DMS114 treated with DMSO at 0.1 percent for 48 hours (cell line): ENCODE measurements at regions not wholly inside any gene's neighbourhood (a gene's known extent, or its start where the extent isn't known, plus 50 kb on each side); places are given as distances from the start of the nearest gene placed in this dataset.

Source experiments
- DNase-seq: peaks from one replicate; lab custom pipeline; 2025; ENCODE audit not compliant: unreplicated experiment; lab: John Stamatoyannopoulos, UW

DNA sequence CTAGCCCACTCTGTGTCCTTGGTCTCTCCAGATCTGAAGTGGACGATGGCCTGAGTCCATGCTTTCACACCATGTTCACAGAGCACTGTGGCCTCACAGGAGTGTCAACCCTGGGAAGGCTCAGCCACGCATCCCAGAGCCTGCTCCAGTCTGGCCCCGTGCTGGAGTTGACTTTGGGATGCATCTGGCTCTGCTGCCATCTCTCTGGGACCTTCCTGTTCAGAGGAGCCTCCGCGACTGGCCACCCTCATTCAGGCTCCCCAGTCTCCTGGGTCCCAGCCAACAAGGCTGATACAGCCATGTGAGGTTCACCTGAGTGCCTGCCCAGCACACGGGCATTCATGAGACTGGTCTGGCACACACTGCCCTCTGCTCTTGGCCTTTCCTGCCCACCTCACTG lies 199.7 kb upstream of the RAB6C start:
- no peak for DNase-seq

- DNase-seq: no peak
These were observed 198.9 kb upstream of the RAB6C start for GRCh38 chr2:129780316-129781270.

- DNase-seq: no peak
These were observed 197.5 kb upstream of the RAB6C start for GRCh38 chr2:129781749-129782632.

DNA sequence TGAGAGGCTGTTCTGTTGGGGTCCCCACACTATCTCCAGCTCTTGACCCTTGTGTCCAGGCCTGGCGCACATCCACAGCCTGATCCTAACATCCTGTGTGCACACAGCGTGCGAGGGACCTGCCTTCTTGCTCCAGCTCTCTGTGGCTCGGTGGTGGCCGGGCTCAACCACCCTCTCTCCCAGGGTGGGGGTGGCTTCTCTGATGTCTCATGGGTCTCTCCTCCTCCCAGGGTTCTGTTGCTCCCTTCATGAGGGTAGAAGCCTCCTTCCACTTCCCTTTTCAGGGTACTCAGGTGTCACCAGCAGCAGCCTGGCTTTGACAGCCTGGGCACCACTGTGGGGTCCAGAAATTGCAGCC lies 196.9 kb upstream of the RAB6C start:
- no peak for DNase-seq

DNA sequence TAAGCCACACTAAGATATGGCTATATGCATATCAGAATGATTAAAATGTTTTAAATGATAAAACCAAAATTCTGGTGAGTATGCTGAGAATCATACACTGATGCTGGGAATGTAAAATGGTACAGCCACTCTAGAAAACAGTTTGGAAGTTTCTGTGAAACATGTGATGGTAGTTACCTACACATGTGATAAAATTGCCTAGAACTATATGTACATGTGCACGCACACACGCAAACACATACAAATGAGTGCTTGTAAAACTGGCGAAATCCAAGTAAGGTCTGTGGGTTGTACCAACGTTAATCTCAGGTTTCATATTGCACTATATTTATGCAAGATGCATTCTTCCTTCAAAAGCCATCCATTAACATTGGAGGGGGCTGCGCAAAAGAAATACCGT lies 195.0 kb upstream of the RAB6C start:
- DNase-seq: no peak

- no peak for DNase-seq
These were observed 187.8 kb upstream of the RAB6C start for GRCh38 chr2:129791712-129792111.

- no peak for DNase-seq
These were observed 186.0 kb upstream of the RAB6C start for GRCh38 chr2:129793431-129793902.

DNA sequence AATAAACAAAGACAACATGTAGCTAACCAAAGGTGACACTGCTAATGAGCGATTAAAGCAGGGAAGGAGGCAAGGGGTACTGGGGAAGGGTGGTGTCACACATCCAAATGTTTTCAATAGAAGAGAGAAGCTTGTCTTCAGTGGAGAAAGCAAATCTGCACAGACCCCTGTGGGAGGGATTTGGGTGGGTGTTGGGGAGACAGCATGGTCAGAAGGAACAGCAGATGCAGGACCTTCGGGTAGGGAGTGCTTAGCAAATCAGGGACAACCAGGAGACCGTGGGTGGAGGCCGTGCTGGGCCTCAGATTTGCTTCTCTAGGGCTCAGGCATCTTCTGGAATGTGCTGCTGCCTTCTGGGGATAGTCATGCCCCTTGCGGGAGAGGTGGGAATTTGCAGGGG lies 185.3 kb upstream of the RAB6C start:
- no peak for DNase-seq

DNA sequence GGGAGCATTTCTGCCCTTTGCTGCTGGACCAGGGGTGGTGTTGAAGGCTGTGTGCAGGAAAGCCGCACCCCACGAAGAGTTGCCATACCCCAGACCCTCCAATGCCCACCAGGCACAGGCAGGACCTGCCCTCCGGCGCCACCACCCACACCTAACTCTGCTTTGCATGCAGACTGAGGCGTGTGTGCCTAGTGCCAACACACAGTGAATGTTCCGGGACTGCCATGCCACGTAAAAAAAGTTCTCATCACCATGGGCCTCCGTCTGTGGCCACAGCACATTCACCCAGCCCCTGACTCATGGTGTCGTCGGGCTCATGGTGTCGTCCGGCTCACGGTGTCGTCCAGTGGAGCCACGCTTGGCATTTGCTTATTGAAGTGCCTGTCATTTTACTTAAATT lies 184.9 kb upstream of the RAB6C start:
- DNase-seq: no peak

DNA sequence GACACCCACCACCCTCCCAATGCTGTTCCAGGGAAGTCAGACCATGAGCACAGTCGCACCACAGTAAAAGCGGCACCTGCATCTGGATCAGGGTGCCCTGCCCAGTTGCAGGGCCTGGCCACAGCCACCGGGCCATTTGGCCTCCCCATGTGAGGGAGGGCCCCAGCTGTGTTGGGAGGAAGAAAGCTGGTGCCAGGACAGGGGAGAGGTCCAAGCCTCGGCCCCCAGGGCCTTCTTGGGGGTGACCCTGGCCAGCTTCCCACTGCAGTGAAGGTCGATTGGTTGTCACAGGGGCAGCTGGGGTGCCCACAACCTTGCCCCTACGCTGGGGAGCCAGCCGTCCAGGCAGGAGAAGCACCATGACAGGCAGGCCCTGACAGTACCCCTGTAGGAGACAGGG lies 183.2 kb upstream of the RAB6C start:
- DNase-seq: no peak

DNA sequence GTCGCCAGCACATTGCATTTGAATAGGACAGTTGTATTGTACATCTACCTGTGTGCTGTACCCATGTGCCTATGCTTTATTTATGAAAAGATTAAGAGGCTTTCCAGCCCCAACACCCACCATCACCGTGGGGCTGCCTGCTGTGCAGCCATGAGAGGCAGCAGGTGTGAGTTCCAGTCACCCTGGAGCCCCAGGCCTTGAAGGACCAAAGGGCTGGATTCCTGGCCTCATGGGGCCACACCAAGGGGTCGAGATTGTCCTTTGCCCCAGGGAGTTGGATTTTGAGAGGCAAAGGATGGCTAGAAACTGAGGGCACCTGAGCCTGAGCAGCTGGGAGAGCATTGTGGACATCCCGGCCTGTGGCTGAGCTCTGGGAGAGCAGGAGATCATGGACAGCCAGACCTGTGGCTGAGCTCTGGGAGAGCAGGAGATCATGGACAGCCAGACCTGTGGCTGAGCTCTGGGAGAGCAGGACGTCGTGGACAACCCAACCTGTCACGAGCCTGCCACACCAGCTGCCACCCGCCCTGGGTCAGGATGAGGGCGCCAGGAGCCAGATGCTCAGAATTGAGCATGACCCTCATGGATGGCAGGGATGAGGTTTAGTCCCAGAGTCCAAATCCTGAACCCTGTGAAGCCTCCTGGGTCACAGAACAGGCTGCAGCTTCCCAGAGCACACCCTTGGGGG lies 182.5 kb upstream of the RAB6C start:
- no peak for DNase-seq

DNA sequence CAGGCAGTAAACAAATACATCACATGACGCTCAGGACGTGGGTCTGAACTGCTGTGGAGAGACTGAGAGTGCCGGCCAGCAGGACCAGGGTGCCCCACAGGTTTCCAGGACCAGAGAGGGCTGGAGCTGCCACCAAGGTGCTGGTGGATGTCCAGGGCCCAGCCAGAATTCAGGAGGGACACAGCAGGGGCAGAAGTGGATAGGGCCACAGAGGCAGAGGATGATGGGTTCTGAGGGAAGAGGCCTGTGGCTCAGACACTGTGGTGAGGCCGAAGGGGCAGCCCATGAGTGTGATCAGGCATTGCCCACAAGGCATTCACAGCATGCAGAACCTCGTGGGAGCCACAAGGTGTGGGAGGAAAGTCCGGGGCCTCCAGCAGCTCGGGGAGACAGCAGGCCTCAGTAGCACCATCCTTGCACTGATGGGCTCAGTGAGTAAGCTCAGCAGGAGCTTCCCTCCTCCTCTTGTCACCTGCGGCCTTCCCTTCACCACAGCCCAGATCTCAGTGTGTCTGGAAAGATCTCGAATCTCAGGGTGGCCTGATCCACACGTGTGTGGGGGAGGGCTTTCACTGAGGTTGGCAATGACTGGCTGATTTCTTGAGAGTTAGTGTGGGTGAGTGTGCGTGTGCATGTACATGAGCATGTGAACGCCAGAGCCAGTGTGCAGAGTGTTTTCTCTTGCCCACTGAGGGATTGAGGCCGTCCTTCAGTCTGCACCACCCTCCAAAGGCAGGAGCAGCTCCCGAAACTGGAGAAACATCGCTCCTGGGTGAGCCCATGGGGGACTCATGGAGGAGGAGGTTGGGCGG lies 181.8 kb upstream of the RAB6C start:
- no peak for DNase-seq

- no peak for DNase-seq
These were observed 181.2 kb upstream of the RAB6C start for GRCh38 chr2:129798301-129798581.

- no peak for DNase-seq
These were observed 180.8 kb upstream of the RAB6C start for GRCh38 chr2:129798626-129799025.

GRCh38 chr2:129799036-129799958 lies 180.2 kb upstream of the RAB6C start:
- DNase-seq: no peak

DNA sequence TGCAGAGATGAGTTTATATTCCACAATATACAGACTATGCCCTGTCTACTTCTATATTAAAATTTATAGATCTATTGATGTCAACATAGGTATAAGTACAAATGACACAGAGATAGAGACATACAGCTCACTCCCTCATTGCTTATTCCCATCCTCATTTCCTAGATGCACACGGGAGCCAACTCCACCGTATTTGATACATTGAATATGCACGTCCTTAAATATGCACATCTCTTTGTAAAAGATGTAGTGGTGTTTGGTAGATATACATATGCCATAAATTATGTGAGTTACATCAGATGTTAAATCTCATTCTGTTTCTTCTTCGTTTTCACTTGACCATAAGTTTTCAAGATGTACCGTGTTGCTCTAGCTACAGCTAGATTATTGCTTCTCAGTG lies 179.2 kb upstream of the RAB6C start:
- DNase-seq: no peak

- DNase-seq: no peak
These were observed 178.8 kb upstream of the RAB6C start for GRCh38 chr2:129800686-129801085.

GRCh38 chr2:129801575-129801974 lies 177.9 kb upstream of the RAB6C start:
- DNase-seq: no peak

GRCh38 chr2:129802290-129802689 lies 177.2 kb upstream of the RAB6C start:
- no peak for DNase-seq

GRCh38 chr2:129803032-129803431 lies 176.4 kb upstream of the RAB6C start:
- no peak for DNase-seq
